Left lung (tissue), 4 donors: ENCODE measurements at regions not wholly inside any gene's neighbourhood (a gene's known extent, or its start where the extent isn't known, plus 50 kb on each side); places are given as distances from the start of the nearest gene placed in this dataset.

Experiments
- ATAC-seq: fragments of 200-7000 bp; cut with Tn5 transposase; one replicate; pipeline ENCODE4 v1.9.1; 2020; ENCODE audit warnings: moderate library complexity
- DNase-seq, 4 donors: peaks; one replicate each; pipeline ENCODE4 v3.0.0-alpha.2; 2013 to 2020
- H3K27ac ChIP-seq, 2 donors: fragments of 200-600 bp; sonication (generic) in 1 of 2; one replicate each; pipeline versions ENCODE4 v1.5.0 to v1.8.0; 2020 to 2021
- H3K27me3 ChIP-seq, 2 donors: fragments of 200-600 bp; sonication (generic) in 1 of 2; one replicate each; pipeline versions ENCODE4 v1.5.0 to v1.8.0; 2020 to 2021
- H3K36me3 ChIP-seq, 2 donors: fragments of 200-600 bp; sonication (generic) in 1 of 2; one replicate each; pipeline versions ENCODE4 v1.5.0 to v1.8.0; 2020 to 2021
- H3K4me1 ChIP-seq, 2 donors: fragments of 200-600 bp; one replicate each; pipeline ENCODE4 v1.8.0; 2021
- H3K4me3 ChIP-seq, 2 donors: fragments of 200-600 bp; sonication (generic) in 1 of 2; one replicate each; pipeline versions ENCODE4 v1.5.0 to v1.8.0; 2020 to 2021; ENCODE audit warnings: mild to moderate bottlenecking in 1 of 2
- H3K9me3 ChIP-seq, 2 donors: fragments of 200-600 bp; sonication (generic) in 1 of 2; one replicate each; pipeline versions ENCODE4 v1.5.0 to v1.8.0; 2020 to 2021
- intact Hi-C, 2 donors: fragments of 100-400 bp; cut with DNase I; formaldehyde crosslinking; loops; one replicate each; pipeline versions ENCODE4 v1.11.2 to v1.14.2; 2022
- TF ChIP-seq, protein P1 (sequence below), 2 donors: fragments of 200-600 bp; sonication (generic) in 1 of 2; IDR thresholded peaks; one replicate each; pipeline versions ENCODE4 v1.5.0 to v1.8.0; 2021; ENCODE audit warnings: antibody characterized with exemption in 2 of 2
- donor health status: DM: no; HTN: yes; CAD: no.
- donor health status: DM: no; HTN: no; CAD: no.

DNA sequence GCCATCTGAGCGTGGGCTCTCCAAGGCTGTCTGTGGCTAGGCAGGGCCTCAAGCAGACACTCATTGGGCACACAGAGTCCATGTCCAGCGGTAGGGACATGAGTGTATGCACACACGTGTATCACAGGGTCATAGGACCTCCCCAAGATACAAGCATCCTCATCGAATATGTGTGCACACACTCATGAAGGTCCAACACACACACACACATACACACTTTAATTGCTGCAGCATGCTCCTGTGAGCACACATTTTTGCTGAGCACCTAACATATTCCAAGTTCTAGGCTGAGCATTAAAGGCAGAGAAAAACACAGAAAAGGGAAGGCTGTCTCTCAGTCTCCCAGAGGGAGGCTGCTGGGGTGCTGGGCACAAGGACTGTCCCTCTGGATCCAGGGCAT lies 59.3 kb upstream of the TBX3 start:
- ATAC-seq, result no peak
- intact Hi-C loops, result no loop called here
- Histone ChIP-seq H3K4me3 (no peak overlapping the region), H3K4me1 (peaks cover 0 to 5% of the 10 kb centered on the region in 2 donors), H3K36me3 (no peaks in the 10 kb centered on the region), H3K27me3 (no peaks in the 10 kb centered on the region), H3K27ac (no peak overlapping the region), H3K9me3 (no peaks in the 10 kb centered on the region)
- DNase-seq, result no peak
- TF ChIP-seq, protein P1, sequence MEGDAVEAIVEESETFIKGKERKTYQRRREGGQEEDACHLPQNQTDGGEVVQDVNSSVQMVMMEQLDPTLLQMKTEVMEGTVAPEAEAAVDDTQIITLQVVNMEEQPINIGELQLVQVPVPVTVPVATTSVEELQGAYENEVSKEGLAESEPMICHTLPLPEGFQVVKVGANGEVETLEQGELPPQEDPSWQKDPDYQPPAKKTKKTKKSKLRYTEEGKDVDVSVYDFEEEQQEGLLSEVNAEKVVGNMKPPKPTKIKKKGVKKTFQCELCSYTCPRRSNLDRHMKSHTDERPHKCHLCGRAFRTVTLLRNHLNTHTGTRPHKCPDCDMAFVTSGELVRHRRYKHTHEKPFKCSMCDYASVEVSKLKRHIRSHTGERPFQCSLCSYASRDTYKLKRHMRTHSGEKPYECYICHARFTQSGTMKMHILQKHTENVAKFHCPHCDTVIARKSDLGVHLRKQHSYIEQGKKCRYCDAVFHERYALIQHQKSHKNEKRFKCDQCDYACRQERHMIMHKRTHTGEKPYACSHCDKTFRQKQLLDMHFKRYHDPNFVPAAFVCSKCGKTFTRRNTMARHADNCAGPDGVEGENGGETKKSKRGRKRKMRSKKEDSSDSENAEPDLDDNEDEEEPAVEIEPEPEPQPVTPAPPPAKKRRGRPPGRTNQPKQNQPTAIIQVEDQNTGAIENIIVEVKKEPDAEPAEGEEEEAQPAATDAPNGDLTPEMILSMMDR (IDR thresholded peaks at IDR 0.05), result no peak

DNA sequence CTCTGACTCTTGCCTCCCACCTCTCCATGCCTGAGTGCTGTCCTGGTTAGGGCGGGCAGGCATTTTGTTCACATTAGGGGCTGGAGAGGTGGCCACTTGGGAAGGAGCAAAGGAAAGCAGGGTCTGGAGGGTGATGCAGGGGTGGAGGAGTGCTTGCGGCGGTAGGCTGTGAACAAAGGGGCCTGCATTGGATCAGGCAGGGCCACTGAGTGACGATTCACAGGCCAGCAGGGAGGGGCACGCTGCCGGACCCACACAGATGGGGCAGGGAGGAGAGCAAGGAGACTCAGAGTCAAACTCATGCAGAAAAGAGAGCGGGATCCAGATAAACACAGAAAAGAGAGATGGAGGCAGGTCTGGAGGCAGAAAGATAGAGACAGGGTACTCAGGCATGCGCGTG lies 58.4 kb upstream of the TBX3 start:
- intact Hi-C loops, result no loop called here
- H3K9me3 ChIP-seq, result no peaks in the 10 kb centered on the region
- TF ChIP-seq, protein P1 (IDR thresholded peaks at IDR 0.05), result no peak
- no peaks in the 10 kb centered on the region for H3K36me3 ChIP-seq
- no peak for ATAC-seq
- no peak for DNase-seq
- peaks cover 0 to 8% of the 10 kb centered on the region in 2 donors for H3K27me3 ChIP-seq
- no peak overlapping the region for H3K4me3 ChIP-seq
- H3K27ac ChIP-seq, result no peak overlapping the region
- peaks cover 0 to 5% of the 10 kb centered on the region in 2 donors for H3K4me1 ChIP-seq

DNA sequence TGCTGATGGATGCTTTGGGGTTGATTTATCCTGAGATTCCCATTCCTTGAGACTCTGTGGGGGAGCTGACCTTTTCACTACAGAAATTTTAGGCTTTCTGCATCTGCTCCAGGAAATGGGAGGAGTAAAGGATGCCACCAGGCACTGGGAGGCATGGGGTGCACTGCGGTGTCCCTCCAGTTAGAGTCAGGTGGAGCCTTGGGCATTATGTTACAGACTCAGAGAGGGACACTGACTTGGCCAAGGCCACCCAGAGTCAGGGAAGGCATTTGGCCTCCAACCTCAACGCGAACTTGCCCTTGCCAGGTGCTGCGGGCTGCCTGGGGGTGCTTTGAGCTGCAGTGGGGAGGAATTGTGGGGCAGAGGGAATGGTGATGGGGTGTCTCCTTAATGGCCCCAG lies 58.0 kb upstream of the TBX3 start:
- H3K4me1 ChIP-seq, result peaks cover 0 to 2% of the 10 kb centered on the region in 2 donors
- H3K27ac ChIP-seq, result no peak overlapping the region
- H3K4me3 ChIP-seq, result no peak overlapping the region
- ATAC-seq, result no peak
- H3K36me3 ChIP-seq, result no peaks in the 10 kb centered on the region
- H3K9me3 ChIP-seq, result no peaks in the 10 kb centered on the region
- TF ChIP-seq, protein P1 (IDR thresholded peaks at IDR 0.05), result no peak
- intact Hi-C loops, result no loop called here
- DNase-seq, result no peak
- peaks cover 0 to 11% of the 10 kb centered on the region in 2 donors for H3K27me3 ChIP-seq

DNA sequence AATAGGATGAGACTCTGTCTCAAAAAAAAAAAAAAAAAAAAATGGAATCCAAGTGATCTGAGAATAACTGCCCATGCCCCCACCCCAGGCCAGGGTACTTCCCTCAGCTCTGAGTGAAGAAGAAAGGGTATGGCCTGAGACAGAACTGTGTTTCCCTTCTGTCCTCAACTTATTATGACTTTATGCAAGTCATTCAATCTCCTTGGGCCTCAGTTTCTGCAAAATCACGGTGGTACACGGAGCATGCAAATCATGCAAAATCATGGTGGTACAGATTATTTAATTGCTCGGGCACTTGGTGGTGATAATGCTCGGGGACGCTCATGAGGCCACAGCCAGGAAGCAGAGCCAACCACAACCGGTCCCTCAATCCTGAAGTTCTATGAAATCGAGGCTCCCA lies 56.5 kb upstream of the TBX3 start:
- TF ChIP-seq, protein P1 (IDR thresholded peaks at IDR 0.05), result no peak
- H3K4me1 ChIP-seq, result no peaks in the 10 kb centered on the region

DNA sequence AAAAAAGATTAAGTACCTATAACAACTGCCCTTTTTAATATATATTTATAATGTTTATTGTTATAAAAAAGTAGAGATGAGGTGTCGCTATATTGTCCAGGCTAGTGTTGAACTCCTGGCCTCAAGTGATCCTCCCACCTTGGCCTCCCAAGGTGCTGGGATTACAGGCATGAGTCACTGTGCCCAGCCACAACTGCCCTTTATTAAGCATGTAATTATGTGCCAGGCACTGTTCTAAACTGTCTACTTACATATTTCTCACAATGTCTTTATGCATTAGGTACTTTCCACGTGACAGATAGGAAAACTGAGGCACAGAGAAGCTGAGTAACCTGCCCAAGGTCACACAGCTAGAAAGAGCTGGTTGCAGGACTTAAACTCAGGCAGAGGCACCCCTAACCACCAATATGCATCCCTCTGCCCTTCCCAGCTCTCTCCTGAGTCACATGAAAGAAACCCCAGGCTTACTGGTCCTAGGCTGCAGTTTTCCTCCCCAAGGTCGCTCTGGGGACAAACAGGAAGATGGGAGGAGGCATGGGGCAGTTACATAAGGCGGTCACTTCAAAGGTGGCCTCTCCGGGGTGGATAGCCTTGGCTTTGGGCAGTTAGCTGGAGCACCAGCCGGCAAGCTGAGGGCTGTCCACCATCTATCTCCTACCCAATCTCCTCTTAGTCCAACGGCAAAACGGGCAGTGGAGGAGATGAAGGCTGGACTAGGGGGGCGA lies 54.6 kb upstream of the TBX3 start:
- Histone ChIP-seq H3K27me3 (peaks cover 17 to 44% of the 10 kb centered on the region in 2 donors), H3K27ac (no peak overlapping the region), H3K36me3 (no peaks in the 10 kb centered on the region), H3K4me3 (no peak overlapping the region), H3K4me1 (no peaks in the 10 kb centered on the region), H3K9me3 (no peaks in the 10 kb centered on the region)
- DNase-seq (no peak), ATAC-seq (no peak)
- intact Hi-C loops, result no loop called here
- TF ChIP-seq, protein P1 (IDR thresholded peaks at IDR 0.05), result no peak

More for the DNA sequence above, 56.5 kb upstream of the TBX3 start:
- no peak overlapping the region for H3K27ac ChIP-seq
- H3K36me3 ChIP-seq, result no peaks in the 10 kb centered on the region
- no peak for ATAC-seq
- intact Hi-C loops, result no loop called here
- H3K27me3 ChIP-seq, result peaks cover 12 to 25% of the 10 kb centered on the region in 2 donors
- H3K9me3 ChIP-seq, result no peaks in the 10 kb centered on the region
- H3K4me3 ChIP-seq, result no peak overlapping the region
- no peak for DNase-seq
